GM18868 (cell line): ENCODE measurements at regions not wholly inside any gene's neighbourhood (a gene's known extent, or its start where the extent isn't known, plus 50 kb on each side); places are given as distances from the start of the nearest gene placed in this dataset.
"Not testable (repeated sequence)": the region's sequence is repeated elsewhere in the genome, so short reads cannot be mapped to it uniquely, and the experiment has no call there.

Experiments used
- ATAC-seq: cut with Tn5 transposase; IDR thresholded peaks from one replicate; pipeline ENCODE4 v1.9.1; 2021; ENCODE audit warnings: mild to moderate bottlenecking, moderate library complexity; ENCODE audit not compliant: unreplicated experiment

GRCh38 chr14:19511055-19511454, 76.9 kb upstream of the POTEG start:
- not testable (repeated sequence) for ATAC-seq

GRCh38 chr14:19489475-19489874, 55.3 kb upstream of the POTEG start:
- peak; percentile 72 for ATAC-seq

GRCh38 chr14:19488457-19488856, 54.3 kb upstream of the POTEG start:
- not testable (repeated sequence) for ATAC-seq

- ATAC-seq, result not testable (repeated sequence)
These were observed 53.5 kb upstream of the POTEG start for GRCh38 chr14:19487690-19488089.

GRCh38 chr14:19487265-19487664, 53.1 kb upstream of the POTEG start:
- ATAC-seq, result not testable (repeated sequence)

GRCh38 chr14:19485346-19485745, 51.2 kb upstream of the POTEG start:
- not testable (repeated sequence) for ATAC-seq
